HCT116 (cell line): ENCODE measurements at regions not wholly inside any gene's neighbourhood (a gene's known extent, or its start where the extent isn't known, plus 50 kb on each side); places are given as distances from the start of the nearest gene placed in this dataset.

Experiments
- ATAC-seq: fragments of 200-7000 bp; cut with Tn5 transposase; 2 replicates; pipeline ENCODE4 v1.9.1; 2020; ENCODE audit warnings: mild to moderate bottlenecking, moderate library complexity
- BruUV-seq: library from RNA; stranded (reverse); fragments of 400-500 nt; replicated peaks from 2 replicates; lab custom pipeline; 2021; lab: Mats Ljungman, UMichigan
- CTCF ChIA-PET: fragments of 300-600 bp; sonication (Branson Sonifier 250); formaldehyde crosslinking; loops from one replicate; lab custom pipeline; 2021; ENCODE audit warnings: antibody characterized with exemption; lab: Charles Lee
- POLR2A ChIA-PET: fragments of 300-600, 350-600 bp; sonication (Branson Sonifier 250); formaldehyde crosslinking; loops from one replicate; lab custom pipeline; 2021; ENCODE audit warnings: antibody characterized with exemption; lab: Charles Lee
- RAD21 ChIA-PET, 2 experiments: fragments of 300-600 bp; sonication (Branson Sonifier 250); formaldehyde crosslinking; loops; one replicate each; lab custom pipeline; 2023; ENCODE audit warnings: low total read pairs in 2 of 2; ENCODE audit not compliant: uncharacterized antibody in 2 of 2, unreplicated experiment in 2 of 2, low non-redundant PET in 1 of 2; lab: Charles Lee
- DNase-seq: peaks from one replicate; pipeline ENCODE4 v3.0.0-alpha.2; 2010; ENCODE audit warnings: low read depth, low spot score
- H2AFZ ChIP-seq: fragments of 200-600 bp; shearing (Covaris generic), sonication (generic); 2 replicates; pipeline ENCODE4 v1.6.1; 2017; ENCODE audit warnings: low read depth, mixed run types, mixed read lengths, antibody characterized with exemption, low read length; ENCODE audit not compliant: poor library complexity, severe bottlenecking
- H3K27ac ChIP-seq: 2 replicates; pipeline ENCODE4 v1.5.1; 2012; ENCODE audit warnings: low read depth, low read length
- H3K27me3 ChIP-seq: fragments of 200-600 bp; sonication (generic); 2 replicates; pipeline ENCODE4 v1.6.1; 2016; ENCODE audit warnings: mixed run types, low read length, mixed read lengths; ENCODE audit not compliant: insufficient read depth
- H3K36me3 ChIP-seq, 2 experiments: fragments of 200-500 bp in 1 of 2; fragments of 200-600 bp in 1 of 2; sonication (Bioruptor generic) in 1 of 2; sonication (generic) in 1 of 2; 2 replicates each; pipeline versions ENCODE4 v1.5.1 to v1.6.1; 2014 to 2016; ENCODE audit warnings: low read length in 2 of 2, inconsistent platforms in 1 of 2, mixed read lengths in 1 of 2, mixed run types in 1 of 2; ENCODE audit not compliant: insufficient read depth in 2 of 2, control insufficient read depth in 1 of 2
- H3K4me1 ChIP-seq, 2 experiments: fragments of 200-600 bp in 1 of 2; sonication (generic) in 1 of 2; 2 replicates each; pipeline versions ENCODE4 v1.5.1 to v1.6.1; 2012 to 2017; ENCODE audit warnings: low read length in 2 of 2, inconsistent platforms in 1 of 2, mild to moderate bottlenecking in 1 of 2, mixed read lengths in 1 of 2, mixed run types in 1 of 2, moderate library complexity in 1 of 2; ENCODE audit not compliant: insufficient read depth in 2 of 2, control insufficient read depth in 1 of 2
- H3K4me2 ChIP-seq: fragments of 200-600 bp; sonication (generic); 2 replicates; pipeline ENCODE4 v1.6.1; 2017; ENCODE audit warnings: mixed run types, low read length, mixed read lengths
- H3K4me3 ChIP-seq, 2 experiments: fragments of 200-600 bp in 1 of 2; sonication (generic) in 1 of 2; replicated peaks in 1 of 2; 2 replicates each; pipeline ENCODE4 v1.5.1; 2011 to 2016; ENCODE audit warnings: low read length in 2 of 2, control low read depth in 1 of 2, low read depth in 1 of 2, mild to moderate bottlenecking in 1 of 2, mixed read lengths in 1 of 2, mixed run types in 1 of 2
- H3K79me2 ChIP-seq: fragments of 200-600 bp; sonication (generic); 2 replicates; pipeline ENCODE4 v1.6.1; 2017; ENCODE audit warnings: mild to moderate bottlenecking, mixed run types, low read length, moderate library complexity, mixed read lengths; ENCODE audit not compliant: insufficient read depth
- H3K9ac ChIP-seq: fragments of 200-600 bp; sonication (generic); 2 replicates; pipeline ENCODE4 v1.6.1; 2016; ENCODE audit warnings: low read length, mixed read lengths
- H3K9me2 ChIP-seq: fragments of 200-600 bp; sonication (generic), shearing (Covaris generic); 2 replicates; pipeline ENCODE4 v1.6.1; 2017; ENCODE audit warnings: mixed run types, mild to moderate bottlenecking, moderate library complexity; ENCODE audit not compliant: insufficient read depth
- H3K9me3 ChIP-seq, 2 experiments: fragments of 200-500 bp in 1 of 2; fragments of 200-600 bp in 1 of 2; sonication (Bioruptor generic) in 1 of 2; sonication (generic) in 1 of 2; 2 replicates each; pipeline ENCODE4 v1.6.1; 2014 to 2017; ENCODE audit warnings: low read length in 2 of 2, mixed read lengths in 2 of 2, inconsistent platforms in 1 of 2, low read depth in 1 of 2, mild to moderate bottlenecking in 1 of 2, mixed run types in 1 of 2, moderate library complexity in 1 of 2; ENCODE audit not compliant: control insufficient read depth in 1 of 2, insufficient read depth in 1 of 2
- H4K20me1 ChIP-seq: fragments of 200-600 bp; sonication (generic), shearing (Covaris generic); 2 replicates; pipeline ENCODE4 v1.6.1; 2017; ENCODE audit warnings: mixed run types, mild to moderate bottlenecking, moderate library complexity; ENCODE audit not compliant: insufficient read depth
- CBX3 ChIP-seq: IDR thresholded peaks from 2 replicates; pipeline ENCODE4 v1.6.1; 2012; ENCODE audit warnings: low read depth
- JUND ChIP-seq: IDR thresholded peaks from 2 replicates; pipeline ENCODE4 v1.6.1; 2012
- POLR2AphosphoS5 ChIP-seq: IDR thresholded peaks from 2 replicates; pipeline ENCODE4 v1.6.1; 2011; ENCODE audit warnings: mild to moderate bottlenecking, low read depth, low read length, moderate library complexity
- REST ChIP-seq: IDR thresholded peaks from 2 replicates; pipeline ENCODE4 v1.6.1; 2012; ENCODE audit warnings: low read depth
- intact Hi-C: fragments of 100-400 bp; cut with micrococcal nuclease; formaldehyde crosslinking; loops from 2 replicates; pipeline ENCODE4 v1.10.0; 2022
- TF ChIP-seq, protein P1 (sequence below): IDR thresholded peaks from 2 replicates; pipeline ENCODE4 v1.6.1; 2011; ENCODE audit warnings: mild to moderate bottlenecking, low read length, moderate library complexity; ENCODE audit not compliant: insufficient replicate concordance; ENCODE audit errors: extremely low read depth

DNA sequence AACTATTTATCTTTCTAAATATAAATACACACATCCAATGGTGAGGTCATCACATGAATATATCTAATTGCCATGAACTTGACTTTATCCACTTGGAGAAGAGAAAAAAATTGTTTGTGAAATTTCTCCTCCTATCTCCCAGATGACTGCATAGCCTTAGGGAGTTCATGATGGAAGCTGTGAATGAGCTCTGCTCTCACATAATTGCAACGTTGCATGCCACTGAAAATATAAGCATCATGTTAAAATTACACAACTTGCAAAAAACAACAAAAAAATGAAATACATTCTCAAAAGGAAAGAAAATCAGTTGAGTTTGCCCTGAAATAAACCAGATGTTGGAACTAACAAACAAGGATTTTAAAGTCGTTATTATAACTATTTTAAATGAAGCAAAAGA is 50.6 kb upstream of the OSR1 start:
- no peak for DNase-seq
- TF ChIP-seq REST: no peak
- TF ChIP-seq, protein P1, sequence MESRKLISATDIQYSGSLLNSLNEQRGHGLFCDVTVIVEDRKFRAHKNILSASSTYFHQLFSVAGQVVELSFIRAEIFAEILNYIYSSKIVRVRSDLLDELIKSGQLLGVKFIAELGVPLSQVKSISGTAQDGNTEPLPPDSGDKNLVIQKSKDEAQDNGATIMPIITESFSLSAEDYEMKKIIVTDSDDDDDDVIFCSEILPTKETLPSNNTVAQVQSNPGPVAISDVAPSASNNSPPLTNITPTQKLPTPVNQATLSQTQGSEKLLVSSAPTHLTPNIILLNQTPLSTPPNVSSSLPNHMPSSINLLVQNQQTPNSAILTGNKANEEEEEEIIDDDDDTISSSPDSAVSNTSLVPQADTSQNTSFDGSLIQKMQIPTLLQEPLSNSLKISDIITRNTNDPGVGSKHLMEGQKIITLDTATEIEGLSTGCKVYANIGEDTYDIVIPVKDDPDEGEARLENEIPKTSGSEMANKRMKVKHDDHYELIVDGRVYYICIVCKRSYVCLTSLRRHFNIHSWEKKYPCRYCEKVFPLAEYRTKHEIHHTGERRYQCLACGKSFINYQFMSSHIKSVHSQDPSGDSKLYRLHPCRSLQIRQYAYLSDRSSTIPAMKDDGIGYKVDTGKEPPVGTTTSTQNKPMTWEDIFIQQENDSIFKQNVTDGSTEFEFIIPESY: no peak
- no peak for TF ChIP-seq JUND
- TF ChIP-seq CBX3: no peak
- no peak for TF ChIP-seq POLR2AphosphoS5
- H2AFZ ChIP-seq: no peak overlapping the region
- intact Hi-C loops: no loop called here
- H3K27ac ChIP-seq: no peak overlapping the region
- ATAC-seq: no peak
- no peak overlapping the region for H3K4me3 ChIP-seq
- no peaks in the 10 kb centered on the region for H3K79me2 ChIP-seq
- no peaks in the 10 kb centered on the region for H3K36me3 ChIP-seq
- no peak overlapping the region for H3K4me2 ChIP-seq
- no peaks in the 10 kb centered on the region for H3K27me3 ChIP-seq
- no TSS peak for BruUV-seq
- H3K4me1 ChIP-seq: no peaks in the 10 kb centered on the region
- ChIA-PET POLR2A (no interaction called here), RAD21 (no interaction called here), CTCF (no interaction called here)
- H3K9me2 ChIP-seq: no peaks in the 10 kb centered on the region
- no peaks in the 10 kb centered on the region for H4K20me1 ChIP-seq
- no peak overlapping the region for H3K9ac ChIP-seq
- H3K9me3 ChIP-seq: no peaks in the 10 kb centered on the region
